GM19438 (cell line): ENCODE measurements at regions not wholly inside any gene's neighbourhood (a gene's known extent, or its start where the extent isn't known, plus 50 kb on each side); places are given as distances from the start of the nearest gene placed in this dataset.
"Not testable (repeated sequence)": the region's sequence is repeated elsewhere in the genome, so short reads cannot be mapped to it uniquely, and the experiment has no call there.

Experiments used
- ATAC-seq: cut with Tn5 transposase; IDR thresholded peaks from one replicate; pipeline ENCODE4 v1.9.1; 2021; ENCODE audit warnings: low read depth; ENCODE audit not compliant: unreplicated experiment

- ATAC-seq: no peak
These were observed 147.6 kb upstream of the BARHL2 start for GRCh38 chr1:90864681-90865080.

DNA sequence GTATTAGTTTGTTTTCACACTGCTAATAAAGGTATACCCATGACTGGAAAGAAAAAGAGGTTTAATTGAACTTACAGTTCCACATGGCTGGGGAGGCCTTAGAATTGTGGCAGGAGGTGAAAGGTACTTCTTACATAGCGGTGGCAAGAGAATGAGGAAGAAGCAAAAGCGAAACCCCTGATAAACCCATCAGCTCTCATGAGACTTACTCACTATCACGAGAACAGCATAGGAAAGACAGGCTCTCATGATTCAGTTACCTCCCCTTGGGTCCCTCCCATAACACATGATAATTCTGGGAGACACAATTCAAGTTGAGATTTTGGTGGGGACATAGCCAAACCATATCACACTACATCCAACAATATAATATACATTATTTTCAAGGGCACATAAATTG lies 145.7 kb upstream of the BARHL2 start:
- ATAC-seq: no peak

GRCh38 chr1:90861421-90861820 lies 144.3 kb upstream of the BARHL2 start:
- not testable (repeated sequence) for ATAC-seq

GRCh38 chr1:90856463-90857007 lies 139.4 kb upstream of the BARHL2 start:
- ATAC-seq: no peak

DNA sequence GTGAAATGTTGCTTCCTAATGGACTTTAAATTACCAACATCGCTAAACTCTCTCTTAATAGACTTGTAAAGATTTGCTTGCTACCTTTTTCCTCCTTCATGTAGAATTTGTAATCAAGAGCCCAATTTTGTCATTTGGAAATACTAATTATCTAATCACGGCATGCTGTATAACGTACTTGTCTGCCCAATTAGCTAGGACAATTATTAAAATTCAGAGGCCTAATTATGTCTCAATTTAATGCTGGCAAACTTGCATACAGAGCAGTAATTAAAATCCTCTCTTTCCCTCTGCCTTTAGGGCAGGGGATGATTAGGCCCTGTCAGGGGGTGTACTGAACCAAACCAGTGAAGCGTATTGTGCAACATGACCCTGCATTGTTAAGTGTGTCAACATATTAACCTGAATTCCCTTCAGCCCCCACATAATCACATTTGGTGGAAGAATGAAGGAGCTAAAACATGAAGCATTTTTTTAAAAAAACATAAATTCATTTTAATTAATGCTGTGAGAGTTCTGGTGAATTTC lies 137.4 kb upstream of the BARHL2 start:
- no peak for ATAC-seq

- no peak for ATAC-seq
These were observed 134.6 kb upstream of the BARHL2 start for GRCh38 chr1:90851711-90852050.

- ATAC-seq: peak; percentile 98
These were observed 134.0 kb upstream of the BARHL2 start for GRCh38 chr1:90850898-90851710.

DNA sequence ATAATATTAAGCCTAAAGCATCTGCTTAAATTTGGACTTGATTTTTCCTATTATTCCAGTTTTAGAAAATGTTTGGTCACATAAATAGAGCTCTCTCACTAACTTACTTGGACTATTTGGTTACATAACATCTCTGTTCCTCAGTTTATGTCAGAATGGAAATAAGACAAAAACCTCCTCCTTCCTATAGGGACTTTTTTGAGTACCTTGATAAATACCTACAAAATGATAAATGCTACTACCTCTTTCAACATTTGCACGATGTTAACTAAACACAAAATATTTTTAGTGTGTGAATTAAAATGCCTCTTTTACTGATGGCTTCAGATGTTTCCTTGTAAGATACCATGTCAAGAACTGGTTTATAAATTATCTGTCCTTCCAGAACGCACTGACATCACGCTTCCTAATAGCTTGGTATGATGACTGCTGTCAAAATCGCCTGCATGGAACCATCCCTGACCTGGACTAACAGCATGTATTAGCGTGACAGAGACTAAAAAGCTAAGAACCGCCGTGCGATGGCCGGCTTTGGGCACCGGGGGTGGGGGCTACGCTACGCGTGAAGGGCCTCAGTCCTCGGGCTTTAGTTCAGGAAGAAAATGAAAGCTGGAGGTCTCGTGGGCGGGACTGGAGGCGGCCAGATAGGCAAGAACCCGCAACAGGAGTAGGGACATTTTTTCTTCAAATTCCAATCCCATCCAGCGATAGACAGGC lies 133.2 kb upstream of the BARHL2 start:
- no peak for ATAC-seq

DNA sequence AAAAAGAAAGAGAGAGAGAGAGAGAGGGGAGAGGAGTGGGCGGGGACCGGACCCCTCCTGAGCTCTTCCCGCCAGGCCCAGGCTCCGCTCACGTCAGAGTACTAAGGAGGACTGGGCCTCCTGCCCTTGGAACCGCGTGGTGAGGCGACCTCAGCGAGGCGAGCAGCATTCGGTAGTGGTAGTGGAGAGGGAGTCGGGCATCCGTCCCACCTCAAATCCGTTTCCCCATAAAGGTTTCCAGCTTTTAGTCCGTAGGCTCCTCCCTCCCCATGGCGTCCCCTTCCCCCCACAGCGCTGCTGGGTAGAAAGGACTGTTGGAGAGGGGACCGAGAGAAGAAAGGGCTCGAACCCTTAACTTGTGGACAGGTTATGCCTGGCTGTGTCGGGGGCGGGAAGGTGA lies 124.4 kb upstream of the BARHL2 start:
- ATAC-seq: no peak

DNA sequence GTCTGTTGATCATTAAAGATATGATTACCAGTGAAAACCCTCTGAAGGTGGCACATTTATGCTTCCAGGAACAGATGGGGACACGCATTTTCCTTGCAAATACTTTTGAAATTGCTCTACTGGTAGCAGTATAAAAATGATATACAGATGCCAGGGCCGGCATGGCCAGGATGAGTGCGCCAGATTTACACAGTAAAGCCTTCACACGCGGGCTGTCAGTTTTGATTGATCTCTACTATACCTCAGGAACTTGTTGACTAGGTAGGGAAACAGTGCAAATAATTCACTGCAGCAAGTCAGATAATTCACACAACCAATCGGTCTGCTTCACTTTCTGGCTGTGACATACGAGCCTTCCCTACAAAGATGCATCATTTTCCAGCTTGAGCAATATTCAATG lies 123.2 kb upstream of the BARHL2 start:
- no peak for ATAC-seq

GRCh38 chr1:90839323-90839722 lies 122.2 kb upstream of the BARHL2 start:
- ATAC-seq: no peak

- ATAC-seq: no peak
These were observed 121.6 kb upstream of the BARHL2 start for GRCh38 chr1:90838720-90839119.

GRCh38 chr1:90837420-90837819 lies 120.3 kb upstream of the BARHL2 start:
- ATAC-seq: no peak

GRCh38 chr1:90836345-90836679 lies 119.2 kb upstream of the BARHL2 start:
- no peak for ATAC-seq

DNA sequence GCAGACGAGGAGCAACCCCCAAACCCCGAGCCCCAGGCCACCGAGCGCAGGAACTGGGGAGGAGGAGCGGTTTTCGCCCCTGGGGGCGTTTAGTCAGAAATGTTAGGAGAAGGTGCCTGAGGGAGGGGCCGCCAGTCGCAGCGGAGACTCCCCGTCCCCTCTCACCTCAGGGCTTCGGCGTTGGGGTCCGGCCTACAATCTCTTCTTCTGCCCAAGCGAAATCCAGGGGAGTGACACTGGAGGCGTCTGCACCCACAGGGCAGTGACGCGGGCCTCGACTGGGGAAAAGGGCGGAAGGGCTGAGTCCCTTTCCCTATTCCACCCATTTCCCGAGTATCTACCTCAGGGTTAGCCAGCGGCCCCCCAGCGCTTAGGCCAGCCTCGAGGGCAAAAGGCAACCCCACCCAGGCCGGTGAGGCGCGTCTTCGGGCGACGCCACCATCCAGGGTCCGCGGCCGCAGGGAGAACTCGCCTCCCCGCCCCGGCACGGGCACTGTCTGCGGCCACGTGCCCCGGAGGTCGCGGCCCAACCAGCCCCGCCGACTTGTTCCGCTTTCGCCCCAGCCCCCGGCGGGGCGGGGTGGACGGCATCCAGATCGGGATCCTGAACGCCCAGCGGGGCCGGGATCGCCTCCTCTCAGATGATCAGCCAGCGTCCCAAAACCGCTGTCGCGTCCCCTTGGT lies 118.7 kb upstream of the BARHL2 start:
- ATAC-seq: no peak

GRCh38 chr1:90834886-90835660 lies 118.0 kb upstream of the BARHL2 start:
- no peak for ATAC-seq

DNA sequence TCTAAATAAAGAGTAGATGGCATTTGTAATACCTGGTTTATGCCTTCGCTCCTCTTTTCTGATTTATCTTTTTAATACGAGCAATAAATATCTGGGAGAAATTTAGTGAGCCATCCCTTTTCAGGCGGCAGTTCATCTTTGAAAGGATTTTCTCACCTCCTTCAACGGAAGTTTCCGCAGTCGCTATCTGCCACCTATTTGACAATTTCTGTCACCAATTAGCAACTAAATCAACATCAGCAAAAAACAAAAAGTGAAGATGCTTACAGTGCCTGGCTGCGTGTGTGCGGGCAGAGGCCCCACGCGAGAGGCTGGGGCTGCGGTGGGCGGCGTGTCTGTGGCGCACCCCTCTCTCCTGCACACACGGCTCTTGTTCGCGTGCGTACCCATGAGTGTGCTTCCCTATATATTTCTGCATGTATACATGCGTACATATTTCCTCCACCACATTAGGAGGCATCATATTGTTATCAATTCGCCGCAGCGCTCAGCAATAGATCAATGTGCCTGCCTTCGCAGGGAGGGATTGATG lies 117.3 kb upstream of the BARHL2 start:
- no peak for ATAC-seq

DNA sequence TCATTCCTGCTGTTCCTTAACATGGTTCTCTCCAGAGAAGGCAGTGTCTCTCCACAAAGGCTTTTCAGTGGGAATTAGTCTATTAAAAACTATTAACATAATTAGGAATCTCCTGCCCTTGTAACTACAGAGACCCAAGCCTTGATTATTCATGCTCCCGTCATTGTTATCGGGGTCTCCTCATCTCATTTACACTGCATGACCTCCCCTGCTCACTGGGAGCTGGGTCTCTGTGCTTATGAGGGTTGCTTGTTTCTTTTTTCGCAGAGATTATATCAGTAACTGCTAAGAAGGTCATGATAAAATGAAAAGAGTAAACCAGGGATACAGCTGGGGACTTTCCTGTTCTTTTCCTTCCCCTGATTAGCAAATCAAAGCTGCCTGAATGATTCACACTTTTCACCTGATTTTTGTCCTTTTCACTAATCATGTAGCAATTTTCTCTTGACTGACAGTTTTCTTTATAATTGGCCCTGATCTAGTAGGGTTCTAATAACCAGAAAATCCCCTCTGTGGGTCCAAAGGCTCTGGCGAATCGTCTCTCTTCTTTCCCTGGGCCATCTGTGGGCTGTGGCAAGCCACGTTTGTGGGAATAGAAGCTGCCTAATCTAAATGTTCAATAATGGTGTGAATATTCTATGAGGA lies 116.5 kb upstream of the BARHL2 start:
- no peak for ATAC-seq

DNA sequence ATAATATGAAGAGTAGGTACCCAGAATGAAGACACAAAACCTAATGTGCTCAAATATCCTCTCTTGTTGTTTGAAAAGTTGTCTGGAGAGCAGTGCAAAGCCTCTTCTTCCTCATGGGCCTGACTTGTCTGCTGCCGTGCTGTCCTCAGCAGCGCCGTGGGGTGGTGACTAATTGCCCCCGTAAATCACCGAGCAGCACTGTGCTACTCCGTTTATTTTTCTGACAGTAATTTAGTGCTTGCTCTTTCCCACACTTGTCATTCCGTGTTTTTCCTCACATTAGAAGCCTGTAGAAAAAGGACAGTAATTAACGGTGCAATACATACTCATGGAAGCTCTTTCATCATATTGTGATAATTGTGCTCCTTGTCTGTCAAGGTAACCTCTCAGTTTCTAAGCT lies 114.8 kb upstream of the BARHL2 start:
- ATAC-seq: no peak

- ATAC-seq: no peak
These were observed 109.7 kb upstream of the BARHL2 start for GRCh38 chr1:90826834-90827233.
